GM21447 (cell line): ENCODE measurements at regions not wholly inside any gene's neighbourhood (a gene's known extent, or its start where the extent isn't known, plus 50 kb on each side); places are given as distances from the start of the nearest gene placed in this dataset.

Experiments
- ATAC-seq: cut with Tn5 transposase; IDR thresholded peaks from one replicate; pipeline ENCODE4 v1.9.1; 2021; ENCODE audit not compliant: unreplicated experiment

GRCh38 chr1:194228427-194228826 is 1042.0 kb upstream of the B3GALT2 start:
- no peak for ATAC-seq

DNA sequence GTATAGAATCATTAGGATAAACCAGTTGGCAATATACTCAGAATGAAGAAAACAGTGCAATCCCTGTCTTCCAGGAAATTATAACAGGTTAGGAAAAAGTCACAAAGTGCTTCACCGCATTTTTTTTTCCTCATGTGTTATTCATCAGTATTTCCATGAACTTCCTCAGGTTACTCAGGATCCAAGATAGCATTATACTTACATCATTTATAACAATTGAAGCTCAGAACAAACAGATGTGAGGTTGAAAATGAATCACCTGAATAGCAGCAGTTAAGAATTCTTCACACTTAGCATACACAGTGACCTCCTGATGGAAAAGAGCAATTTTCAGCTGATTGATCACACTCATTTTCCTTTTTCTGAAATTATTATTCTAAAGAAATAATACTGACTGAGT is 1040.7 kb upstream of the B3GALT2 start:
- no peak for ATAC-seq

GRCh38 chr1:194225821-194226220 is 1039.4 kb upstream of the B3GALT2 start:
- peak; percentile 98 for ATAC-seq

DNA sequence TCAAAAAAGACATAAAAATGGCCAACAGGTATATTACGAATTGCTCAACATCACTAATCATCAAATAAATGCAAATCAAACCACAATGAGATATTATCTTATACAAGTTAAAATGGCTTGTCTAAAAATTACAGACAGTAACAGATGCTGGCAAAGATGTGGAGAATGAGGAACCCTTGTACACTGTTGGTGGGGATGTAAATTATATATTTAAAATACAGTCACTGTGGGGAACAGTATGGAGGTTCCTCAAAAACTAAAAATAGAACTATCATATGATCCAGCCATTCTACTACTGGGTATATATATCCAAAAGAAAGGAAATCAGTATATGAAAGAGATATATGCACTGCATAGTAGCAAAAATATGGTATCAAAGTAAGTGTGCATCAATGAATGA is 1037.2 kb upstream of the B3GALT2 start:
- ATAC-seq: no peak

- no peak for ATAC-seq
Measured at GRCh38 chr1:194215448-194215847, 1029.0 kb upstream of the B3GALT2 start.

- ATAC-seq: no peak
Measured at GRCh38 chr1:194214735-194215134, 1028.3 kb upstream of the B3GALT2 start.

DNA sequence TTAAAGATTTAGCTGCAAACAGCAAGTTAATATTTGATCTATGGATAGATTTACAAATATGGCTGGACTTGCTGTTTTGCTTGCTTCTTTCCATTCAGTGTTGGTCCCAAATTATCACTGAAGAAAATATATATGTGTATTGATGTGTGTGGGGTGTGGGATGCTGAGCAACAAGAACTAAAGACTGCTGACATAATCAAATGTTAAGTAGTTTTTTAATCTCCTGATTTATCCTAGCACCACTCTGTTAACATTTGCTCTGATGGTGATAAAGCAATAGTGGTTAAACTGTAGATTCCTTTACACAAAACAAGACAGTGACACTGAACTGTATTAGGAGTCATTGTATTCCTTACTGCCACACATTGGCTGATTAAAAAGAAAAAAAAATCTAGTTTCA is 1023.5 kb upstream of the B3GALT2 start:
- ATAC-seq: no peak

GRCh38 chr1:194208674-194209073 is 1022.3 kb upstream of the B3GALT2 start:
- no peak for ATAC-seq

GRCh38 chr1:194196562-194196961 is 1010.1 kb upstream of the B3GALT2 start:
- no peak for ATAC-seq

DNA sequence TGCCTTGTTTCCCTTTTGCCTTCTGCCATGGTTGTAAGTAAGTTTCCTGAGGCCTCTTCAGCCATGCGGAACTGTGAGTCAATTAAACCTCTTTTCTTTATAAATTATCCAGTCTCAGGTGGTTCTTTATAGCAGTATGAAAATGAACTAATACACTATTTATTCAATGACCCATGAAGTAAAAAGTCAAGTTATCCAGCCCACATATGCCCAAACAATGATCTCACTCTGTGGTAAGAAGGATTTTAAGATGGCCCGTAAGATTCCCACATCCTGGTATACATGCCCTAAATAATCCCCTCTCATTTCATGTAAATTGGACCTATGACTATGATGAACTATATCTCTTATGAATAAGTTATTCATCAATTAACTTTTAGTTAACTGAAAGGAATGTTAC is 1008.3 kb upstream of the B3GALT2 start:
- ATAC-seq: no peak

DNA sequence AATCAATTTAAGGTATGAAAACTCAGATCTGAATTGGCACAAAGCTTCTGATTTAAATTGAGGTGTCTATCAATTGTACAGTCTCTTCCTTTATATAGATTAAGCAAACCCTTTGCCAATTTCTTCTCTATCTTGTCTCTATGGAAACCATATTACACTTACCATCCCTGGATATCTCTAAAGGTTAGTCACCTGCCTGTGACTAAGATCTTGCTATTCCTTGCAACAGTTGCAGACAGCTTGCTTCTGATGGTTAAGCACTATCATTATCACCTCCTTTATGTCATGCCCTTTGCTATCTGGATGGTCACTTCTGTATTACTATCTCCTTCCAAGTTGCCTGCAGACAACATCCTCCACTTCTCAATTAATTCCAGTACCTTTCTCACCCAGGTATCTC is 998.6 kb upstream of the B3GALT2 start:
- ATAC-seq: no peak

DNA sequence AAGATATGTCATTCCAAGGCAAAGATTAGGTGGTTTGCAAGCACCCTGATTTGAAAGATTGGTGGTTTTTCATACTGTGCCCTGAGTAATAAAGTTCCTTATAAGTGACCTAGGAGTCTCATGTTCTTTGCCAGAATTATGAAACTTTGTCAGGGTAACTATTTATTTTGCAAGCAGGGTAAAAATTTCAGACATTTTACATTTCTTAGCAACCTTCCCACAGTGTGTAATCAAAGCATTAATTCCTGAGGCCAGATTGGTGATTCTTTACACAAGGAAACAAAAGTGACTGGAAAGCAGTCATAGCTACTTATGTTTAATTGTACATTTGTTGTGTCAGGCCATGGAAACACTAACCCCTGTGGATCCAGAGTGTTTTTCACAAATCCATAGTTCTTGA is 998.0 kb upstream of the B3GALT2 start:
- ATAC-seq: no peak

GRCh38 chr1:194181845-194182244 is 995.4 kb upstream of the B3GALT2 start:
- no peak for ATAC-seq

GRCh38 chr1:194176212-194176611 is 989.8 kb upstream of the B3GALT2 start:
- no peak for ATAC-seq

DNA sequence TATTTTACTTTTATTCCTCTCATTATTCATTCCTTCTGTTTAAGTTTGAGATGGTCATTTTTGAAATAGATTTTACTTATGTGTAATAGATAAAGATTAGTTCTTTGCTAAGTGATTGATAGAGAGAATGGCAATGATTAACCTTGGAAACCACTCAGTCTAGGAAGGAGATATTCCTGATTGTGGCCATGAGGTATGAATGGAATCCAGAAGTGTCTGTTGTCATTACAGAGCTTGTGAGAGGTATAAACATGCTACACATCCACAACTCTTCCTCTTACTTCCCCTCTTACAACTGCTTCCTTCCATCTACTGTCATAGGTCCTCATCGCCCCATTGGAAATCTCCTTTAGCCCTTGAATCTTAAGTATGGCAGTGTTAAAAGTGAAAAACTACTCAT is 988.8 kb upstream of the B3GALT2 start:
- no peak for ATAC-seq

DNA sequence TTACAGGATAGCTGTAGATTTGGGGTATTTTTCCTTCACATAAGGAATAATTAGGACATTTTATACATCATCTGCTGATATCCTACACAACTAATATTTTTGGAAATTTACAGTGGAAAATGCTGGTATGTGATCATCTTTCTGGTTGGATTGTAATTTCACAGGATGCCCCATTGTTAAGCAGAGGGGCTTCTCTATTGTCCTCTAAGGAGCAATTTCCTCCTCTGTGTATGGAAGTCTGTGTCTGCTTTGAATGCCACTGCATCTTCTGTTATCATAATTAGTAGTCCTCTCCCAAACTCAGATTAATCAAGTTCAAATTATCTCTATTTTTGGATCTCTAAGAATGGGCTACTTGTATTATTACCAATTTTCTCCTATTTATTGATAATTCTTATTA is 988.1 kb upstream of the B3GALT2 start:
- ATAC-seq: no peak

- ATAC-seq: no peak
Measured at GRCh38 chr1:194171596-194171995, 985.2 kb upstream of the B3GALT2 start.

DNA sequence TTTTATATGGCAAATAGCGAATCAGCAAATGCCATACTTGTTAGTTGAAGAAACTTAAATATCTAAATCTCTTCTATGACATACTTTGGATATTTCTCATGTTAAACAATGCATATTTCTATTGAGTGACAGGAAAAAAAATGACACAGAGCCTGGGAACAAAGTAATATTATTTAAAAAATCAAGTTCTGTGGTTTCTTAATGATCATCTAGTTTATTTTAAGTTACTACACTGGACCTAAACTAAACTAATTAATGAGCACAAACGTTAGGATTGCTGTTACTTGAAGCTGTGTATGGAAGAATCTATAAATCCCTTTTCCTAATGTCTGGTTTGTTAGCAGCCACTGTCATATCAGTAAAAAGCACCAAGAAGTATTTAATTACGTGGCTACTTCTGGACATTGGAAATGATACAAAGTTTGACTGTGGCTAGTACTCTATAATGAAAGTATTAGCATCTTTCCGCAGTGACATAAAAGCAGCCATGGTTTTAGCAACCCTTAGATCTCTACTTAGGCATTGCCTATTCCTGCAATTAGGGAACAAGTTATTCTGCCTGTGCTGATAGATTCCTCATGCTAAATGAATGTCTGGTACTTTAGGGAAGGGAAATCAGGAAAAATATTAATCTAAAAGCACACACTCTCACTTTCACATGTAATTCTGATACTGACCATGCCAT is 981.7 kb upstream of the B3GALT2 start:
- no peak for ATAC-seq

GRCh38 chr1:194164755-194165154 is 978.3 kb upstream of the B3GALT2 start:
- ATAC-seq: no peak

- ATAC-seq: no peak
Measured at GRCh38 chr1:194161591-194161990, 975.2 kb upstream of the B3GALT2 start.

DNA sequence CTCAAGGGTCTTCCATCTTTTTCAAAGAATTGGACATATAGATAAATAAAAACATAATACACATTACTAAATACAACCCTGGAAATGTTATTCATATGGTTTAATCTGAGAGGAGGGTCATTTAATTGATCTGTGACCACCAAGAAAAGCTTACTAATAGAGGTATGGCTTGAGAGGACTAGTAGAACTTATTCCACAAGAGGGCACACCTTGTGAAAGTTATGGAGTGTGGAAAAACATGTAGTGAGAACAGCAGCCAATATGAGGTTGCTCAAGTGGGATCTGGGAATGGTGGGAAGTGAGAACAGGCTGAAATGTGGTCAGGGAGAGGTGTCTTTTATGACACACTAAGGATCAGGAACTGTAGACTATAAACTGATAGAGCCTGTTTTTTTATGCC is 973.5 kb upstream of the B3GALT2 start:
- no peak for ATAC-seq

DNA sequence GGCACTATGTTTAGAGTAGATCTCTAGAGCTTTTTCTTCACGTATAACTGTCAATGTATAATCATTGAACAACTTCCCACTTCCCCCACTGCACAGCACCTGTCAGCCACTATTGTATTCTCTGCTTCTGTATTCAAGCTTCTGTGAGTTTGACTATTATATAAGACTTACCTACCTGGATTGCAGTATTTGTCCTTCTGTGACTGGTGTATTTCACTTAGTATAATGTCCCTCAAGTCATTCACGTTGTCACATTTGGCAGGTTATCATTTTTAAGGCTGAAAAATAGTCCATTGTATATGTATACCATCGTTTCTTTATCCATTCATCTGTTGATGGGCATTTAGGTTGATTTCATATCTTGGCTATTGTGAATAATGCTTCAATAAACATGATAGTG is 969.5 kb upstream of the B3GALT2 start:
- ATAC-seq: no peak

DNA sequence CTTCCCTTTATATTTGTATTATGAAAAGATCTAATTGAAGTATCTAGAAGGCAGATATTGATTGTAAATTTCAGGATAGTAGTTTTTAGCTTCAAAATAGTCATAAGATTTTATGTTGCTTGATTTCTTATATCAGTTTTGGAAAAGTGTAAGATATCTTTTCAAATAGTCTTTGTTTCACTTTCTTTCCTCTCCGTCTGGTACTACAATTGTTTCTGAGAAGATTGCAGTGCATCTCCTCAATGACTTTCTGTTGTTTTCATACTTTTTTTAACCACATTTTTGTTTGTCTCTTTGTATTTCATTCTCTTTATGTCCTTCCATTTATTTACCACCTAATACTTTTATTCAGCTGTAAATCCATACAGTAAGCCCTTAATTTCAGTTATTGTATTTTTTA is 964.6 kb upstream of the B3GALT2 start:
- ATAC-seq: no peak
